ENCODE measurements at regions not wholly inside any gene's neighbourhood (a gene's known extent, or its start where the extent isn't known, plus 50 kb on each side); places are given as distances from the start of the nearest gene placed in this dataset. TPM values are rescaled to one million over a fixed set of nuclear protein-coding genes. Genes with fewer than 3 reads are reported as not detected.

GRCh38 chr10:31263903-31264302, 55.1 kb upstream of the ZEB1 start:
- Histone ChIP-seq H3K4me2 (ENCODE audit: low read length) (no peak overlapping the region), H3K4ac (ENCODE audit: low read depth, low read length) (no peak overlapping the region), H3K27ac (ENCODE audit: low read depth, low read length) (no peak overlapping the region), H3K56ac (ENCODE audit: low read length) (no peak overlapping the region), H3K9ac (ENCODE audit: low read length) (no peak overlapping the region), H2BK5ac (ENCODE audit: low read length) (no peak overlapping the region), H3K27me3 (ENCODE audit: insufficient read depth, low read length, poor library complexity) (no peaks in the 10 kb centered on the region), H3K18ac (ENCODE audit: low read length) (no peak overlapping the region), H3K23ac (ENCODE audit: low read length) (no peak overlapping the region), H3K36me3 (ENCODE audit: control insufficient read depth, insufficient read depth, low read length) (no peaks in the 10 kb centered on the region), H3K79me1 (ENCODE audit: low read length) (no peaks in the 10 kb centered on the region), H2BK120ac (ENCODE audit: low read depth, low read length) (no peak overlapping the region), H3K4me1 (ENCODE audit: control insufficient read depth, low read depth, low read length) (no peaks in the 10 kb centered on the region), H3K79me2 (ENCODE audit: control insufficient read depth, insufficient read depth, low read length) (no peaks in the 10 kb centered on the region), H4K5ac (ENCODE audit: low read length) (no peak overlapping the region), H3K4me3 (ENCODE audit: low read length) (no peak overlapping the region), H4K8ac (ENCODE audit: low read depth, low read length) (no peak overlapping the region), H2BK15ac (replicated peaks; ENCODE audit: low read depth) (no peak overlapping the region), H2AK5ac (ENCODE audit: low read length) (no peak overlapping the region)
- no CpG with 5 or more reads among the region's 5 CpGs for WGBS (ENCODE audit: extremely low coverage, insufficient coverage, low lambda C conversion rate)
- DNase-seq, result no peak

- H4K8ac ChIP-seq (ENCODE audit: low read depth, low read length), result no peak overlapping the region
- H3K23ac ChIP-seq (ENCODE audit: low read length), result no peak overlapping the region
- H3K56ac ChIP-seq (ENCODE audit: low read length), result no peak overlapping the region
- H3K4me1 ChIP-seq (ENCODE audit: control insufficient read depth, low read depth, low read length), result no peaks in the 10 kb centered on the region
- H3K9ac ChIP-seq (ENCODE audit: low read length), result no peak overlapping the region
- no peaks in the 10 kb centered on the region for H3K79me1 ChIP-seq (ENCODE audit: low read length)
- no peak overlapping the region for H3K4me3 ChIP-seq (ENCODE audit: low read length)
- no peak for DNase-seq
- no peak overlapping the region for H3K4me2 ChIP-seq (ENCODE audit: low read length)
- H2BK120ac ChIP-seq (ENCODE audit: low read depth, low read length), result no peak overlapping the region
- H3K27ac ChIP-seq (ENCODE audit: low read depth, low read length), result no peak overlapping the region
- H2AK5ac ChIP-seq (ENCODE audit: low read length), result no peak overlapping the region
- H3K18ac ChIP-seq (ENCODE audit: low read length), result no peak overlapping the region
- H3K27me3 ChIP-seq (ENCODE audit: insufficient read depth, low read length, poor library complexity), result no peaks in the 10 kb centered on the region
- H2BK15ac ChIP-seq (replicated peaks; ENCODE audit: low read depth), result no peak overlapping the region
- no peaks in the 10 kb centered on the region for H3K79me2 ChIP-seq (ENCODE audit: control insufficient read depth, insufficient read depth, low read length)
- H3K36me3 ChIP-seq (ENCODE audit: control insufficient read depth, insufficient read depth, low read length), result no peaks in the 10 kb centered on the region
- H4K5ac ChIP-seq (ENCODE audit: low read length), result no peak overlapping the region
- no CpG with 5 or more reads among the region's 12 CpGs for WGBS (ENCODE audit: extremely low coverage, insufficient coverage, low lambda C conversion rate)
- no peak overlapping the region for H2BK5ac ChIP-seq (ENCODE audit: low read length)
- H3K4ac ChIP-seq (ENCODE audit: low read depth, low read length), result no peak overlapping the region
These were observed 50.3 kb upstream of the ZEB1 start for GRCh38 chr10:31268444-31269303.

Small RNA genes in the stretch of these regions (small RNA-seq; reads per million reads assigned to genes)
- not detected for gene RNA5SP309 (ENCODE audit: insufficient read depth)
